Adrenal gland (tissue), 9 donors: ENCODE measurements at regions not wholly inside any gene's neighbourhood (a gene's known extent, or its start where the extent isn't known, plus 50 kb on each side); places are given as distances from the start of the nearest gene placed in this dataset.

ENCODE experiments used
- DNase-seq, 7 donors: peaks; one replicate each; pipeline ENCODE4 v3.0.0-alpha.2; 2019 to 2020
- H3K27ac ChIP-seq, 5 donors: fragments of 200-600 bp; sonication (generic) in 4 of 5; 1 replicate in 3 of 5; 2 replicates in 2 of 5; pipeline versions ENCODE4 v1.5.1 to v1.8.0; 2016 to 2020; ENCODE audit warnings: mild to moderate bottlenecking in 1 of 5
- H3K27me3 ChIP-seq: fragments of 200-600 bp; 2 replicates; pipeline ENCODE4 v1.8.0; 2021
- H3K36me3 ChIP-seq, 2 donors: fragments of 200-600 bp; replicated peaks in 1 of 2; 1 replicate in 1 of 2; 2 replicates in 1 of 2; pipeline versions ENCODE4 v1.5.1 to v1.8.0; 2018 to 2022
- H3K4me1 ChIP-seq, 2 donors: fragments of 200-600 bp; replicated peaks in 1 of 2; 1 replicate in 1 of 2; 2 replicates in 1 of 2; pipeline versions ENCODE4 v1.5.1 to v1.8.0; 2018 to 2021
- H3K4me3 ChIP-seq, 4 donors: fragments of 200-600 bp; sonication (generic) in 3 of 4; one replicate each; pipeline ENCODE4 v1.5.1; 2016 to 2018
- H3K9me3 ChIP-seq, 3 donors: fragments of 200-600 bp; sonication (generic) in 1 of 3; replicated peaks in 1 of 3; 1 replicate in 2 of 3; 2 replicates in 1 of 3; pipeline versions ENCODE4 v1.5.1 to v1.8.0; 2016 to 2021
- POLR2A ChIP-seq, 2 donors: fragments of 450-650 bp; IDR thresholded peaks; one replicate each; pipeline ENCODE4 v1.6.1; 2017; ENCODE audit warnings: antibody characterized with exemption in 2 of 2, mild to moderate bottlenecking in 2 of 2, moderate library complexity in 1 of 2
- WGBS, 4 donors: extraction: QIAGEN DNeasy Blood & Tissue Kit in 2 of 4; methylation state at CpG; one replicate each; pipeline versions ENCODE4 v1.1.5 to v1.1.7; 2013 to 2017; 5-methylcytosine and 5-hydroxymethylcytosine counted together
- intact Hi-C, 2 donors: fragments of 100-400 bp; cut with DNase I; formaldehyde crosslinking; loops; one replicate each; pipeline versions ENCODE4 v1.14.1 to v1.15.0; 2022 to 2023
- TF ChIP-seq, protein P1 (sequence below), 6 experiments: fragments of 450-650 bp in 4 of 6; fragments of 200-600 bp in 2 of 6; sonication (generic) in 1 of 6; IDR thresholded peaks; 1 replicate in 5 of 6; 2 replicates in 1 of 6; pipeline versions ENCODE4 v1.5.1 to v1.8.0; 2016 to 2021; ENCODE audit warnings: antibody characterized with exemption in 6 of 6, mild to moderate bottlenecking in 2 of 6, moderate library complexity in 1 of 6
- donor health status: healthy with polysubstance abuse.
- donor health status: Bipolar disorder and iron deficiency.
- donor health status: DM: yes; HTN: yes; CAD: no.
- donor health status: DM: no; HTN: no; CAD: no.
- donor health status: DM: no; HTN: no; CAD: no.

DNA sequence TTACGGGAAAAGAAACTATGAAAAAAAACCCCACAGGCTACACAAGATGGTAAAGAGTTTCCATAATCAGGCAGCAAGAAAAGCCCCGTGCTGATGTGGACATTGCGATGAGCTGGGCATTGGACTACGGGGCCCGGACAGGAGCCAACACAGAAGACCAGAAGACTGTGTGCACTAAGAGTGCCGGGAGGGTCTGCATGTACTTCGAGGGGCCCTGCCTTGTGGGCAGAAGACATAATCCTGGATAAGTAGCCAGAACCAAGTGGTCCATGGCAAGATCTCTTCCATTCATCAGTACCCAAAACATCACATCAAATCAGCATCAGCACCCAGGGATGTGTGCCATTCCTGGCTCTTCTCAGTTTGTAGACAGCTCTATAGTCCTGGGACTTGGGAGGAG is 317.8 kb downstream of the FGF9 start:
- intact Hi-C loops, result no loop called here
- 93 to 97% (median 94%) methylated on average over 7 of the region's 7 CpGs for whole genome bisulfite sequencing, 4 donors
- no peak for TF ChIP-seq POLR2A (IDR thresholded peaks at IDR 0.05)
- TF ChIP-seq, protein P1, sequence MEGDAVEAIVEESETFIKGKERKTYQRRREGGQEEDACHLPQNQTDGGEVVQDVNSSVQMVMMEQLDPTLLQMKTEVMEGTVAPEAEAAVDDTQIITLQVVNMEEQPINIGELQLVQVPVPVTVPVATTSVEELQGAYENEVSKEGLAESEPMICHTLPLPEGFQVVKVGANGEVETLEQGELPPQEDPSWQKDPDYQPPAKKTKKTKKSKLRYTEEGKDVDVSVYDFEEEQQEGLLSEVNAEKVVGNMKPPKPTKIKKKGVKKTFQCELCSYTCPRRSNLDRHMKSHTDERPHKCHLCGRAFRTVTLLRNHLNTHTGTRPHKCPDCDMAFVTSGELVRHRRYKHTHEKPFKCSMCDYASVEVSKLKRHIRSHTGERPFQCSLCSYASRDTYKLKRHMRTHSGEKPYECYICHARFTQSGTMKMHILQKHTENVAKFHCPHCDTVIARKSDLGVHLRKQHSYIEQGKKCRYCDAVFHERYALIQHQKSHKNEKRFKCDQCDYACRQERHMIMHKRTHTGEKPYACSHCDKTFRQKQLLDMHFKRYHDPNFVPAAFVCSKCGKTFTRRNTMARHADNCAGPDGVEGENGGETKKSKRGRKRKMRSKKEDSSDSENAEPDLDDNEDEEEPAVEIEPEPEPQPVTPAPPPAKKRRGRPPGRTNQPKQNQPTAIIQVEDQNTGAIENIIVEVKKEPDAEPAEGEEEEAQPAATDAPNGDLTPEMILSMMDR (IDR thresholded peaks at IDR 0.05), result no peak
- H3K36me3 ChIP-seq, result no peaks in the 10 kb centered on the region
- H3K9me3 ChIP-seq, result no peaks in the 10 kb centered on the region
- no peak overlapping the region for H3K4me3 ChIP-seq
- H3K27me3 ChIP-seq, result no peaks in the 10 kb centered on the region
- H3K27ac ChIP-seq, result no peak overlapping the region
- no peak for DNase-seq
- peaks cover 0 to 10% of the 10 kb centered on the region in 2 donors for H3K4me1 ChIP-seq

DNA sequence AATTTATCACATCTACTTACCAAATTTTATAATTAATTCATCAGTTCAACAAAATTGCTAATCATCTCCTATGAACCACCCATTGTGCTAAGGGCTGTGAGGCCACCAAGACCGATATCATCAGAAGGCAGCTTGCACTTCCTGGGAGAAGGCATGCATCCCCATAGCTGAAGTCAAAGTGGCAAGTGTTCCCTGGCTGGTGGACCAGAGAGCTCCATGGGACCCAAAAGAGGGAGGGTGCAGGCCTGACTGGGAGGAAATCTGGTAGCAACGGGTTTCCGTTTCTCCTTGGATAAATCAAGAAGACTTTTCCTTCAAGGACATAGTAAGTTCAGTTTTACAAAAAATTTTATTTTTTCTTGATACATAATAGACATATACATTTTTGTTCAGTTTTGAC is 325.2 kb downstream of the FGF9 start:
- Histone ChIP-seq H3K27ac (no peak overlapping the region), H3K36me3 (no peaks in the 10 kb centered on the region), H3K27me3 (no peaks in the 10 kb centered on the region), H3K4me3 (no peak overlapping the region), H3K4me1 (no peaks in the 10 kb centered on the region), H3K9me3 (no peaks in the 10 kb centered on the region)
- TF ChIP-seq, protein P1 (IDR thresholded peaks at IDR 0.05), result no peak
- no peak for TF ChIP-seq POLR2A (IDR thresholded peaks at IDR 0.05)
- no peak for DNase-seq
- intact Hi-C loops, result no loop called here
- WGBS, 4 donors, result 91 to 97% (median 94%) methylated on average over 3 of the region's 3 CpGs

DNA sequence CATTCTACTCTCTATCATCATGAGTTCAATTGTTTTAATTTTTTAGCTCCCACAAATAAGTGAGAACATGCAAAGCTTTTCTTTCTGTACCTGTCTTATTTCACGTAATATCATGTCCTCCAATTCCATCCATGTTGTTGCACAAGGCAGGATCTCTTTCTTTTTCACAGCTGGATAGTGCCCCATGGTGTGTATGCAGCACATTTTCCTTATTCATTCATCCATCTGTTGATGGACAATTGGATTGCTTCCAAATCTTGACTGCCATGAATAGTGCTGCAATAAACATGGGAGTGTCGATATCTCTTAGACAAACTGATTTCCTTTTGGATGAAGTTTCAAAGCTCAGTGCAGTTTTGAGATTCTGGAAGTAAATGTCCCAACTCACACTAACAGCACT is 326.9 kb downstream of the FGF9 start:
- 87 to 94% (median 90%) methylated on average over 2 of the region's 2 CpGs for WGBS, 4 donors
- Histone ChIP-seq H3K27me3 (no peaks in the 10 kb centered on the region), H3K4me1 (no peaks in the 10 kb centered on the region), H3K9me3 (no peaks in the 10 kb centered on the region), H3K36me3 (no peaks in the 10 kb centered on the region), H3K4me3 (no peak overlapping the region), H3K27ac (no peak overlapping the region)
- intact Hi-C loops, result no loop called here
- TF ChIP-seq, protein P1 (IDR thresholded peaks at IDR 0.05), result no peak
- TF ChIP-seq POLR2A (IDR thresholded peaks at IDR 0.05), result no peak
- no peak for DNase-seq

DNA sequence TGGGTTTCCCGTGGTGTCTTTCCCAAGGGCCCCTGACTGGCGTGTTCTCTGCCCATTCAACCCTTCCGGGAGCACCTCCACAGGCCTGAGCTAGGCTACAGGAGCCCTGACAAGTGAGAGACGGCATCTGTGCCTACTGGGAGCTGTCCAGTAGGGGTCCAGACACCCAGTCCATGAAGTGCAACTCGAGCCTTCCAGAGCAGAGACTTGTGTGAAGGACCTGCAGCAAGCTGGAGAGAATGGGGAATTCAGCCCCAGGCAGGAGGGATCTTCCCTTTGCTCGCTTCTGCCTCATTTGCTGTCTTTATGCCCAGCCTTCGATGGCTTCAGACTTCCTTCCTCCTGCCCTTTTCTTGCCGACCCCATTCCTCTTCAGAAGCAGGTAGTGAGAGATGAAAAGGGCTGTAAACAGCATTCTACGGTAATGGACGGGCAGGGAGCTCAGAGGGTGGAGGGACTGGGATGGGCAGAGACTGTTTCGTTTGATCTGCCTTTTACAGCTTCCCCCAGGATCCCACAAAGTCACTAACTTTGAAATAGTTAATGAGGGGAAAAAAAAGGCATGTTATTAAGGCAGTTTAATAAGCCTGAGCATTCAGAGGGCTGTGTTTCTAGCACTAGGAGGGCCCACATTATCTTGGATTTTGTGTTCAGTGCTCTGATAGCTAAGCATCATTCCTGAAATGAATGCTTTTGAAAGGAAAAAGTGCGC is 327.6 kb downstream of the FGF9 start:
- no peaks in the 10 kb centered on the region for H3K9me3 ChIP-seq
- no peaks in the 10 kb centered on the region for H3K4me1 ChIP-seq
- H3K27ac ChIP-seq, result no peak overlapping the region
- H3K27me3 ChIP-seq, result no peaks in the 10 kb centered on the region
- no peak overlapping the region for H3K4me3 ChIP-seq
- intact Hi-C loops, result no loop called here
- 63 to 75% (median 72%) methylated on average over 11 to 12 of the region's 12 CpGs for WGBS, 4 donors
- H3K36me3 ChIP-seq, result no peaks in the 10 kb centered on the region
- TF ChIP-seq, protein P1 (IDR thresholded peaks at IDR 0.05), result no peak
- no peak for TF ChIP-seq POLR2A (IDR thresholded peaks at IDR 0.05)
- DNase-seq, result no peak
